ENCODE measurements at regions not wholly inside any gene's neighbourhood (a gene's known extent, or its start where the extent isn't known, plus 50 kb on each side); places are given as distances from the start of the nearest gene placed in this dataset.
"Not testable (repeated sequence)": the region's sequence is repeated elsewhere in the genome, so short reads cannot be mapped to it uniquely, and the experiment has no call there.

GRCh38 chr7:136325027-136325426, 347.9 kb upstream of the MTPN start:
- DNase-seq (ENCODE audit: low read depth) = no peak

DNA sequence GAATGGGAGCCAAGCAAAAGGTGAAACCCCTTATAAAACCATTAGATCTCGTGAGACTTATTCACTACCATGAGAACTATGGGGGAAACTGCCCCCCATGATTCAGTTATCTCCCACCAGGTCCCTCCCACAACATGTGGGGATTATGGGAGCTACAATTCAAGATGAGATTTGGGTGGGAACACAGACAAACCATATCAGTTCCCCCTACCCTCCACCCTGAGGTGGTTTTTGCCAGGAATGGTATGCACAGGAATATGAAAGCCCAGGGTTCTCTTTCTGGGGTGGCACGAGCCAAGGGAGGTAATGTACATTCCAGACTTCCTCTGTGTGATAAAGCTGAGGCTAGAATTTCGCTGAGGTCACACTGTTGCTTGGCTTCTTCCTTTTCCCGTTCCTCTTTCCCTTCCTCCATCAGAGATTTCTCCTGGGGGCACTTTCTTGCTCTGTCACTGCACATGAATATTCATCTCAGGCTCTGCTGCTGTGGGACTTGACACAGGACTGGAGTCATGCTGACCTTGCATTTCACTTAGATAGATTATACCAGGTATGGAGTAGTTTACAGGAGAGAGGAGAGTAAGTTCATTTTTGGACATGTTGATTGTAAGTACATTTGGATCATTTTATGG, 347.0 kb upstream of the MTPN start:
- no peak for DNase-seq (ENCODE audit: low read depth)

GRCh38 chr7:136312592-136312991, 335.4 kb upstream of the MTPN start:
- no peak for DNase-seq (ENCODE audit: low read depth)

DNA sequence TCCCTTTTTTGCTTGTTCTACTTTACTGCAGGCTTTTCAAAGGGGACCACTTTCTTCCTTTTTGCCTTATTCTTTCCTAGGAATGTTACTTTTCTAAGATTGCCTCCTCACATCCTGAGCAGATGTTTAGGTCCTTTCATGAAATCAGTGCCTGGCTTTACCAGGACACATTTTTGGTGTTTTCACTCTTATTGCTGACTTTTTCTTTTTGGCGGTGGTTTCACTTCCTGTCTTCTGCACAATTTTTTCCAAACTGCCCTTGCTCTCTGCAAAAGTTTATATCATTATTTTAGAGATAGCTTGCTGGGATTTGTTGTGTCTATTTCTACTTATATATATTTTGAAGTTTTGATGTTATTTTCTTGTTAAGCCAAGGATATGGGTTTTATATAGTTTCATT, 332.2 kb upstream of the MTPN start:
- DNase-seq (ENCODE audit: low read depth) = no peak

GRCh38 chr7:136308230-136308629, 331.1 kb upstream of the MTPN start:
- no peak for DNase-seq (ENCODE audit: low read depth)

- peak; percentile 7 for DNase-seq (ENCODE audit: low read depth)
These were observed 326.0 kb upstream of the MTPN start for GRCh38 chr7:136303162-136303561.

GRCh38 chr7:136302049-136302448, 324.9 kb upstream of the MTPN start:
- DNase-seq (ENCODE audit: low read depth) = no peak

DNA sequence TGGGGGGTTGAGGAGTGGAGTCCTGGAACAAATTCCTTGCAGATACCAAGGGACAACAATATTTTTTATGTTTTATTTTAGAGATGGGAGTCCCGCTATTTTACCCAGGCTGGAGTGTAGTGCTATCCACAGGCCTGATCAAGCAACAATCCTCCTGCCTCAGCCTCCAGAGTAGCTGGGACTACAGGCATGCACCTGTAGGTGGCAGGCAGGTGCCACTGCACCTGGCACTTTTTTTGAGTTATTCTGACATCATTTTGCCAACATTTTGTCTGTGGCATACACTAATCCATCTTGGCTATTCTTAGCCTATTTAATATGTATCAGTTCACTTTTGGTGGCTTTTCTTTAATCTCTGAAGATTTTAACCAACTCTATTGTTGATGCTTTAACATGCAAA, 317.8 kb upstream of the MTPN start:
- no peak for DNase-seq (ENCODE audit: low read depth)

- no peak for DNase-seq (ENCODE audit: low read depth)
These were observed 316.8 kb upstream of the MTPN start for GRCh38 chr7:136293841-136294391.

- no peak for DNase-seq (ENCODE audit: low read depth)
These were observed 316.1 kb upstream of the MTPN start for GRCh38 chr7:136293272-136293671.

DNA sequence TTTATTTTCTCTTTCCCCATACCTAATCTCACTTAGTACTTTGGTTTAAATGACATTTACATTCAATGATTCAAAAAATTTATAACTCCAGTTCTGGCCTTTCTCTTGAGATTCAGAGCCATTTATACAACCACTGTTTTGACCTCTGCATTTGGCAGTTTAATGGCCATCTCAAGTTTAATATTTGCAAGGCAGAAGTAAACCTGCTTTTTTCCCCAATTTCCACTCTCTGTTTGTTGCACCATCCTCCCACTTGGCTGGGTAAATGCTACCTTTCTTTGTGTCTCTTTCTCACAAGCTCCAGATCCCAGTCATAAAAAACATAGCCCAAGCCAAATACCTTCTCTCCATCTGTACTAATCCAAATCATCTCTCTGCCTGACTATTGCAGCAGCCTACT, 315.2 kb upstream of the MTPN start:
- DNase-seq (ENCODE audit: low read depth) = no peak

DNA sequence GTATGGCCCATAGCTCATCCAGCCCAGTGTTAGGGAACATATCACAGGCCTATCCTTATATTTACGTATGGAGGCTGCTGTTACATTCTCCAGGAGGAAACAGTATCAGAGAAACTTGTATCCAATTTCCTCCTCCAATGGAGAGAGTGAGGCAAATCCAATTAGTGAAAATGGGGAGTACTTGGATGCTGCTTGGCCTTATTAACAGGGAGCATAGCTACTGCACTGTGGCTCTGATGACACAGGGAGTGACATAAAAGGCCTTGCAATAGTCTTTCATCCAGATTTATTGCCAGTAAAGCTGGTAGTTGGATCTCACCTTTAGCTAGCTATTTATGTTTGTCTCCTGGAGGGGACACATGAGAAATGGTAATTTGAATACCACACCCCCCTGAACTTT, 313.2 kb upstream of the MTPN start:
- DNase-seq (ENCODE audit: low read depth) = no peak

- DNase-seq (ENCODE audit: low read depth) = no peak
These were observed 300.9 kb upstream of the MTPN start for GRCh38 chr7:136278057-136278456.

GRCh38 chr7:136275794-136276193, 298.6 kb upstream of the MTPN start:
- DNase-seq (ENCODE audit: low read depth) = no peak

- no peak for DNase-seq (ENCODE audit: low read depth)
These were observed 297.6 kb upstream of the MTPN start for GRCh38 chr7:136274636-136275345.

- no peak for DNase-seq (ENCODE audit: low read depth)
These were observed 295.8 kb upstream of the MTPN start for GRCh38 chr7:136272934-136273333.

DNA sequence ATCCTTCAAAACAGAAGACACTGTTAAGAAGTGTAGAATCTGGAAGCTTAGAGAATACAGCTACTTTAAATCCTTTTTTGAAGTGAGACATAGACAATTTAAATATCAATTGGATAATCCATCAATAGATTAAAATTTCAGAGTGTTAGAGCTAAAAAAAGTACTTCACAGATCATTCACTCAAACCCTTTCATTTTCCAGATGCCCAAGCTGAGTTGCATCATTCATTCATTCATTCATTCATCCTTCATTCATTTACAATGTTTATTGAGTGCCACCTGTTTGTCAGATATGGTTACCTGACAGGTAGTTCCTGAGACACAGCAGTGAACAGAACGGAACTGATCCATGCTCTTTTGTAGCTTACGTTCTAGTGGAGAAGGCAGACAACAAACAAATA, 290.7 kb upstream of the MTPN start:
- DNase-seq (ENCODE audit: low read depth) = no peak

DNA sequence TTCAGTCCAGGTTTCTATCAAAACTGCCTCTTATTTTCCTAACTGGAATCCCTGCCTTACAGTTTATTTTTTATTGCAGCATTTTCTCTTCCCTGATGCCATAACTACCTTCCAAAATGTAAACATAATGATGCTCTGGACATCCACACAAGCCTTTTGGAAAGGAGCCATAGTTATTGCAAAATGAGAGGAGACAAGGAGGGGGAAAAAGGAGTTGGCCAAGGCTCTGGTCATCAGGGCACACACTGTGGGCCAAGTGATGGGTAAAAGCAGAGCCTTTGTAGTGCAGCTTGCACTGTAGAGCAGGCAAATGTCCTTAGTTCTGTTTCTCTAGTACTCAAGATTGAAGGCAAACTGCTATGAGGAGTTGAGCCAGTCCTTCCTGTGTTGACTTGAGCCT, 289.3 kb upstream of the MTPN start:
- no peak for DNase-seq (ENCODE audit: low read depth)

DNA sequence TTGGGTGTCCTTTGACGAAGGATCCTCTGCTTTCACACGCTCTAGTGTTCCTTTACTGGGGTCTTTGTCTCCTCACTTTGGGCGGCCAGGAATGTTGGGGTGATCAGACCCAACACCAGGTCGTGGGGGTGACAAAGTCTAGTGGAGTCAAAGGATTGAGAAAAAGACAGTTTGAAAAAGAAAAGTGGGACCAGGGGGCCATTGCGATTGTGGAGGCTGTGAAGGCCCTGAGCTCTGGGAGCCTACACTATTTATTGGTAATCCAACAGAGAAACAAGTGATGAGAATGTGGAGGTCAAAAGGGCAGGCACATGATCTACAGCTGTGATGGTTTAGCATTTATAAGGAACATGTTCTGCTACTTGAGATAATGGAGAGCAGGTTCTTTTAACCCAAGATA, 287.1 kb upstream of the MTPN start:
- not testable (repeated sequence) for DNase-seq (ENCODE audit: low read depth)

DNA sequence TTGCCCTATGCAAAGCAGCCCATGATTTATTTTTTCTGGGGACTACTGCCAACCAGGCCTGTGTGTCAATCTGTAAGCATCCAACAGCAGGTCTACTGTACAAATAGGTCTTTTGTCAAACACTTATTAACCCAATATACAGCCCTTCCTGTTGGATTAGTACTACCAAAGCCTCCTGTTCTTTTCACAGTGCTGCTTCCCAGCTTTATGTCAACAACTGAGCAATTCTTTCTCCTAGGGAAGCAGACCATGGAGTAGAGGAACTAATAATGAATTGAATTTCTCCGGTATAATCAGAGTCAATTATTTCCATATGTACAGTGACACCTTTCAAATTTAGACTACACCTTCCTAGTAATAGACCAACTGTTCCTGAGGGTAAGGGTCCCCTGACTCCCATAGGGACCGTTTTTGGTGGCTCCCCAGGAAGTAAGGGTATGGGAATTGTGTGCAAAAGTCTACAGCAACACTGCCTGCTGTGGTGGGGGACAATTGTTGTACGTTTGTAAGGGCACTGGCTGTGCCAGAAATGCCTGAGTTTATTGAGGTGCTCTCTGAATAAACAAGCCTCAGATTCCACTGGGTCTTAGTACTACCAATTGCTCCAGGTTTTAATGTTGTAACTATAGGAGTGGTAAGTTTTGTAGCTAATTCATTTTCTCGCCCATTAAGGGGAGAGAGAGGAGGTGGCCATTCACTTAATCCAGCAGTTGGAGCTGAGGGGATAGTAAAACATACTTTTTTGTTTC, 286.1 kb upstream of the MTPN start:
- not testable (repeated sequence) for DNase-seq (ENCODE audit: low read depth)

GRCh38 chr7:136260591-136260990, 283.4 kb upstream of the MTPN start:
- not testable (repeated sequence) for DNase-seq (ENCODE audit: low read depth)

DNA sequence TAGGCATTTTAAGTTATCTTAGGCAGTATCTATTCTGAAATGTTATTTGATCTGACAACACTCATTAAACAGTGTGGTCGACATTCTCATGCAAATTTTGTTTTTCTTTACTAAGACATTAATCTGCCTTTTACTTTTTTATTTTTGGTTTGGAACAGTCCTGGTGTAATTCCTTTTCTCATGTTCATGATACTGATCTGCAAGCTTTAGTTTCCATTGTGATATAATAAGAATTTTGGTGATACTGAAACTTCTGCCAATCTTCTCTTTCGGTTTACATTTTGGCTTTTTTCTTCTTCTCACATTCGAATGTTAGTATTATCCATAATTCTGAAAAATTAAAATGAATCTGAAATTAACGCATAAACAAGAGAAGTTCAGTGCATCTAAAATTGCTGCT, 281.9 kb upstream of the MTPN start:
- no peak for DNase-seq (ENCODE audit: low read depth)

- DNase-seq (ENCODE audit: low read depth) = no peak
These were observed 279.3 kb upstream of the MTPN start for GRCh38 chr7:136256491-136256890.
